ENCODE measurements at regions not wholly inside any gene's neighbourhood (a gene's known extent, or its start where the extent isn't known, plus 50 kb on each side); places are given as distances from the start of the nearest gene placed in this dataset.
A peak's percentile ranks its signal among the peaks of the same experiment; 100 is the strongest.
"Not testable (repeated sequence)": the region's sequence is repeated elsewhere in the genome, so short reads cannot be mapped to it uniquely, and the experiment has no call there.

- DNase-seq = no peak
Observed at GRCh38 chr2:150370561-150370960, 116.9 kb downstream of the RND3 start.

GRCh38 chr2:150369862-150370261, 117.6 kb downstream of the RND3 start:
- no peak for DNase-seq

GRCh38 chr2:150358468-150358807, 129.0 kb downstream of the RND3 start:
- DNase-seq = no peak

- DNase-seq = no peak
Observed at GRCh38 chr2:150357770-150358467, 129.5 kb downstream of the RND3 start.

- DNase-seq = no peak
Observed at GRCh38 chr2:150355440-150355839, 132.0 kb downstream of the RND3 start.

GRCh38 chr2:150353376-150353775, 134.1 kb downstream of the RND3 start:
- DNase-seq = no peak

- DNase-seq = no peak
Observed at GRCh38 chr2:150351922-150352321, 135.5 kb downstream of the RND3 start.

- DNase-seq = no peak
Observed at GRCh38 chr2:150350500-150350899, 137.0 kb downstream of the RND3 start.

- no peak for DNase-seq
Observed at GRCh38 chr2:150346806-150347205, 140.7 kb downstream of the RND3 start.

GRCh38 chr2:150341982-150342680, 145.3 kb downstream of the RND3 start:
- no peak for DNase-seq

- peak; percentile 68 to 89 for DNase-seq
Observed at GRCh38 chr2:150339951-150340350, 147.5 kb downstream of the RND3 start.

GRCh38 chr2:150339282-150339681, 148.2 kb downstream of the RND3 start:
- DNase-seq = no peak

- DNase-seq = no peak
Observed at GRCh38 chr2:150335596-150335995, 151.9 kb downstream of the RND3 start.

- no peak for DNase-seq
Observed at GRCh38 chr2:150332383-150332782, 155.1 kb downstream of the RND3 start.

- peak in 1 of 2 experiments; percentile 11 for DNase-seq
Observed at GRCh38 chr2:150327564-150328489, 159.6 kb downstream of the RND3 start.

- no peak for DNase-seq
Observed at GRCh38 chr2:150325656-150326314, 161.7 kb downstream of the RND3 start.

- DNase-seq = not testable (repeated sequence)
Observed at GRCh38 chr2:150323071-150323470, 164.4 kb downstream of the RND3 start.

GRCh38 chr2:150320608-150321007, 166.9 kb downstream of the RND3 start:
- DNase-seq = no peak

- no peak for DNase-seq
Observed at GRCh38 chr2:150319658-150320555, 167.6 kb downstream of the RND3 start.

- DNase-seq = no peak
Observed at GRCh38 chr2:150319085-150319484, 168.4 kb downstream of the RND3 start.

GRCh38 chr2:150312271-150312670, 175.2 kb downstream of the RND3 start:
- DNase-seq = no peak

Data from NCI-H2081 (cell line).